Germinal center (tissue), 1 donor: ENCODE measurements at regions not wholly inside any gene's neighbourhood (a gene's known extent, or its start where the extent isn't known, plus 50 kb on each side); places are given as distances from the start of the nearest gene placed in this dataset.

ENCODE experiments used
- DNase-seq: peaks from one replicate; pipeline ENCODE4 v3.0.0; 2012; ENCODE audit warnings: mixed read lengths, low spot score

GRCh38 chr17:33977729-33978514 lies 277.2 kb upstream of the CCL2 start:
- DNase-seq, result no peak

GRCh38 chr17:33978889-33979288 lies 276.2 kb upstream of the CCL2 start:
- DNase-seq, result no peak

GRCh38 chr17:33980193-33980592 lies 274.9 kb upstream of the CCL2 start:
- no peak for DNase-seq

DNA sequence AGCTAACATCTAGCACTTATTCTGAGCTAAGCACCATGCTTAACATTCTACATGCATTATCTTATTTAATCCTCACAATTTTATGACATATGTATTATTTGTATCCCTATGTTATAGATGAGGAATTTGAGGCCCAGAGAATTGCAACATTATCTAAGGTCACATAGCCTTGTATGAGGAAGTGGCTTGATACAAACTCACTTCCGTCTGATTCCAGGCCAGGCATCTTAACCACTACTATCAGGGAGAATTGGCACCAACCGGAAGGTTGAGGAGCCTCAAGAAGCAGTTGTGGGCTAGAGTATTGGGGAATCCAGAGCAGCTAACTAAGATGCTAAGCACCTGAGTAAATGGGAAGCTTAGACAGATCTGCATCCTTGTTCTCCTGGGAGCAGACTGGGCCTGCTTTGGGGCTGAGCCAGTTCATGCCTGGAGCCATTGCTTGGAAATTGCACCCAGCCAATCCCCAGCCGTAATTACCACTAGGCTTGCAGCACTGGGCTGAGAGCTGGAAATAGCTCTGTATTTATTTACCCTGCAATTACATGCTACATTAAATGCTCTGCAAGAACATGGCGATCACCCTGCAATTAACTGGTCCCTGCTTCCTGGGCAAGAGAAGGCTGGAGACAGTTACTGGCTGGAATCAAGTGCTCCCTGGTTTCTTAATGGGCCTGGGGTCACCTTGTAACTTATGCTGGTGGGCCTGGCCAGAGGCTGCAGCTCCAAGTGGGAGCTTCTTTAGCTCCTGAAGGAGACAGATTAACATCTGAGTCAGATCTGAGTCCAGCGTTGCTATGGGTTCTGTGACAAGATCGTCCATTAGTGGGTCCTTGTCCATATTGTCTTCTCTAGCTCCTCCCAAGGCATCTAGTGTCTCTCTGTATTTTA lies 273.1 kb upstream of the CCL2 start:
- DNase-seq, result no peak

DNA sequence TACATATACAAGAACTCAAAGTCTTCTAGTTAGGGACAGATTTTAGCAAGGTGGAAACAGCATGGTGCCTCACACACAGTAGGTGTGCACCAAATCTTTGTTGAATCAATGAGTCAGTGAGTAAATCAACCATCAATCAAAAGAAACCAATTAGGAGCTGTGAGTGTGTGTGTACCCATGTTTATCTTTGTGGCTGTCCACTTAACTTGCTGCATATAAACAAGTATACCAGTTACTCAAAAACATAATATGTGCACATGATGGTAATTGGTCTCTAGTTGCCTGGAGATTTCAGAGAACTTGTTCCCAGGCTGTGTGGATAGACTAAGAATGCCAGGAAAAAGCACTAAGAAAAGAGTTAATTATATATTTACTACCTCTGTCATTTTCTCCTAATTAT lies 272.2 kb upstream of the CCL2 start:
- no peak for DNase-seq

GRCh38 chr17:33983824-33984574 lies 271.1 kb upstream of the CCL2 start:
- DNase-seq, result no peak

GRCh38 chr17:33986088-33986487 lies 269.0 kb upstream of the CCL2 start:
- no peak for DNase-seq

GRCh38 chr17:33986566-33986965 lies 268.5 kb upstream of the CCL2 start:
- DNase-seq, result no peak

GRCh38 chr17:33987162-33987561 lies 267.9 kb upstream of the CCL2 start:
- no peak for DNase-seq

DNA sequence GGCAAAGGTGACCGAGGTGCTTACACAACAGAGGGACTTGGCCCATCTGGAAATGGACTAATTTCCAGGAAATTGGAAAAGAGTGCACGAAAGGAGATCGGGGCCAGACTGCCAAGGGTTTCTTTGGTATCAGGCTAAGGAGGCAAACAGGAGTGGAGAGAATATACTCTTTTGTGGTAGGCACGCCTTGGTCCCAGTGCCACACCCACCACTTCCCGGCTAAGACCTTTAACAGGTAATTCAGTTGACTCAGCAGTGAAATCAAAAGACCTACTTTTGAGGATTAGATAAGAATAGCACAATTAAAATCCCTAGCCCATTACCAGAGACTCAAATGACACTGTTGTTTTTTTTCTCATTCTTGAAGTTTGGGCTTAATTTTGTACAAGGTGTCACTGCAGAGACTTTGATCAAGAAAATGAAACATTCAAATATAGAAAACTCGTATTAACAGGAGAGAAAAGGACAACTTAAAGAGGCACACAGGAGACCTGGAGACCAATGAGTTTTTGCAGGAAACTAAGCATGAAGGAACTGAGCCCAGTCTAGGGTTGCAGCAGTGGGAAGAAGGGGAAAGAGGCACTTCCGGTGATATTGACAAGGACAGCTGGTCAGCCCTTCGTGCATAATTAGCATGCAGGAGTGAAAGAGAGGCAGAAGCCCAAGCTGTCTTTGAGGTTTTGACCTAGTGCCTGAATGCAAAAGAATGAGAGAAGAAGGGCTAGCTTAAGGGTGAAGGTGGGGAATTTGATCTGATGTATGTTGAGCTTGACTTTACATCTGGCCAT lies 265.5 kb upstream of the CCL2 start:
- no peak for DNase-seq

GRCh38 chr17:33990943-33991706 lies 264.0 kb upstream of the CCL2 start:
- no peak for DNase-seq

GRCh38 chr17:33992113-33992512 lies 263.0 kb upstream of the CCL2 start:
- DNase-seq, result no peak

DNA sequence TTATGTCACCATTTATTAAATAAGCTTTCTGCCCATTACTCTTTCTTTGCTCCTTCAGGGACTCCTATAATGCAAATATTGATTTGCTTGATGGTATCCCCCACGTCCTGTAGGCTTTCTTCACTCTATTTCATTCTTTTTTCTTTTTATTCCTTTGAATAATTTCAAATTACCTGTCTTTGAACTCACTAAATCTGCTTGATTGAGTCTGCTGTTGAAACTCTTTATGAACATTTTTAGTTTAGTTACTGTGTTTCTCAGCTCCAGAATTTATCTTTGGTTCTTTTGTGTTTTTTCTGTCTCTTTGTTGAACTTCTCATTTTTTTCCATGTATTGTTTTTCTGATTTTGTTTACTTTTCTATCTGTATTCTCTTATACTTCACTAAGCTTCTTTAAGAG lies 254.4 kb upstream of the CCL2 start:
- DNase-seq, result no peak

- DNase-seq, result no peak
Observed at GRCh38 chr17:34001246-34001645, 253.8 kb upstream of the CCL2 start.

DNA sequence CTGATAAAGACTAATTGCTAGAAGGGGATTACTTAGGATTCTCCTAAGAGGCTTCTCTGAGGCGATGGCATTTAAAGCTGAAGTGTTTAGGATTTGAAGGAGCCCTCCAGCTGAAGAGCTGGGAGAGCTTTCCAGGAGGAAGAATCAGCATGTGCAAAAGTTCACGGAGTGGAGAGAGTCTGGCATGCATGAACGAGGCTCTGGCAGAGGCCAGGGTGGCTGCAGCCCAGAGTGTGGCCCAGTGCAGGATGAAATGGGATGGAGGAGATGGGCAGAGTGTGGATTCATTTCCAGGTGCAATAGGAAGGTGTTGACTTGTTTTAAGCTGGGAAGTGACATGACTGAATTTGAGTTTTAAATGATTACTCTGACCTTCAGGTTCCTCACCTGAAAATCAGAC lies 249.0 kb upstream of the CCL2 start:
- DNase-seq, result no peak

GRCh38 chr17:34008125-34008524 lies 247.0 kb upstream of the CCL2 start:
- DNase-seq, result no peak

DNA sequence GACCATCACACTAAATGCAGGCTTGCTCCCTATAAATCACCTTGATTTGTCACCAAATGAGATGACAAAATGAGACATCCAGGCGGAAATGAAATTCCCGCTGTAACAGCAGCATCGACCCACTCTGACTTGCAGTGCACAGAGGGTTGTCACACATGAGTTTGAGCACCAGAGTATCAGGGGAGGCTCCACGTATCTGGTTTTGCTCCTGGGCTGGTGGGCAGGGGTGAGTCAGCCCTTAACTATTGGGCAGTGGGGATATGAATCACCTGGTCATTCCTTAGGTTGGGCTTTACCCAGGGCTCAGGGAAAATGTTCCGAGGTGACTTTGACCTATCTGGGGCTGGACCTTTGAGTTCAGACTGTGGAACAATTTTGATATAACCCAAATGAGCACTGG lies 245.2 kb upstream of the CCL2 start:
- no peak for DNase-seq

GRCh38 chr17:34010534-34010933 lies 244.6 kb upstream of the CCL2 start:
- DNase-seq, result no peak

DNA sequence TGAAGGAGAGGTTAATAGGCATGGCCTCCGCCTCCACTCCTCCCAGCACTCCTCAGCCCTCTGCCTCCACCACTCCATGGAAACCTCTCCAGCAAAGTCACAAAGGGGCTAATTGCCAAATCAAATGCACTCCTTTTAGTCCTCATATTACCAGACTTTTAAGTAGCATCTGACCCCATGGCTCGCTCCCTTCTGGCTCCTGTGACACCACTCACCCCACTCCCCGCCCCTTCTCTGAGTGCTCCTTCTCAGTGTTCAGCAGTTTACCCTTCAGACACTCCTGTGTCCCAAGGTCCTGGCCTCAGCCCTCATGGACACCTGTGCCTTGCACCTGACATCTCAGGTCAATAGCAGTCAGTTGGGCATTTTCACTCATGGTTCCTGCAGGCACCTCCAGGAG lies 243.5 kb upstream of the CCL2 start:
- DNase-seq, result no peak

DNA sequence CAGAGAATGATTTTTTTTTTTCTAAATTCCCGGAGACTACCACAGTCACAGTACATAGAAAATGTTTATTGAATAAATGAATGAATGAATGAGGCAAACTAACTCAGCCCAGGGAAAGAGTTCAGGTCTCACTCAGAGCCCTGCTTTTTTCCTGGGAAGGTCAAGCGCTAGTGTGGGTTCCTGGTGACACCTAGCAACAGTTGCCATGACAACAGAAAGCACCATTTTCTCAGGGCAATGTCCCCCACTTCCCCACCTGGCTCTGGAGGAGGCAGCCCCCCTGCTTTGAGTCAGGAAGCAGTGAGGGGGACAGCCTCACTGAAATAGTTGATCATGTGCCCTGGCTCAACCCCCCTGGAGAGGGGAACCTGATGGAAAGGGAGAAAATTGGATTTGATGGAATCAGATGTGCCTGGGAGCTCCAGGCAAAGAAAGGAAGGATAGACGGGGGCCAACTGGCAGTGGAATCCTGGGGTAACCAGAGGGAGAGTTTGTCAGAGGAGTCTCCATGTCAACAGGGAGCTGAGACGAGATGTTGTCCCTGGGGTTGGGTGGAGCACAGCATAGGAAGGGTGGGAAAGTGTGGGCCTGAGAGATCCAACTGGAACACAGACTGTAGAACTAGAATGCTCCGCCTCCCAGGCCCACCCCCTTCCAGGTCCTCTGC lies 242.2 kb upstream of the CCL2 start:
- DNase-seq, result no peak

DNA sequence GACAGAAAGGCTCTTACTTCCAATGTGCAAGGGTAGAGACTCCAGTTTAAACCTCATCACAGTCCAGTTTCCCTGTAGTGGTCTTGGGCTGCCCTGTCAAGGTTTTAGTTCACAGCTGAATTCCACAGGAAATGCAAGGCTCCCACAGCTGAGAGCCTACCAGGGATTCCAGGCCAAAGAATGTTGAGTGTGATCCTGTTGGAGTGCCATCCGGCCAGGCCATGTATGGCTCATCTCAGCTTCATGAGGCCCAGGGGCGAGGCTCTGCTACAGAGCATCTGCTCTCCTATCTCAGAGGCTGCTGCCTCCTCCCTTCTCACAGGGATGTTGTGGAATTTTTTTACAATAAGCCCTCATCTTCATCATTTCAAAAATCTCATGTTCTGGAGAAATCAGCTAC lies 239.8 kb upstream of the CCL2 start:
- DNase-seq, result no peak
